ENCODE measurements at regions not wholly inside any gene's neighbourhood (a gene's known extent, or its start where the extent isn't known, plus 50 kb on each side); places are given as distances from the start of the nearest gene placed in this dataset.

- DNase-seq (ENCODE audit: low spot score) (no peak), FAIRE-seq (no peak), ATAC-seq (no peak)
- no peaks in the 10 kb centered on the region for H3K4me1 ChIP-seq (ENCODE audit: insufficient read depth, low read length)
- H3K27ac ChIP-seq (ENCODE audit: extremely low read length, insufficient read depth, low read length): no peak overlapping the region
- H3K27me3 ChIP-seq (ENCODE audit: control insufficient read depth in 1 of 2, insufficient read depth in 2 of 2, low read length in 2 of 2): no peaks in the 10 kb centered on the region
- in situ Hi-C loops (cut with HindIII; ENCODE audit: extremely low pct_ligation_motif_present, low pct_unique_long_range_greater_than_20kb): no loop called here
- H3K9ac ChIP-seq (ENCODE audit: insufficient read depth, low read depth, low read length): no peak overlapping the region
- no peak overlapping the region for H3K4me3 ChIP-seq (replicated peaks in 1 of 3; ENCODE audit: insufficient read depth in 1 of 3, low read depth in 2 of 3, low read length in 3 of 3)
- no peak overlapping the region for H2AFZ ChIP-seq (ENCODE audit: low read length)
- TF ChIP-seq IRF2 (CRISPR knock-in tag; IDR thresholded peaks at IDR 0.05): no peak
- TF ChIP-seq, protein P1, sequence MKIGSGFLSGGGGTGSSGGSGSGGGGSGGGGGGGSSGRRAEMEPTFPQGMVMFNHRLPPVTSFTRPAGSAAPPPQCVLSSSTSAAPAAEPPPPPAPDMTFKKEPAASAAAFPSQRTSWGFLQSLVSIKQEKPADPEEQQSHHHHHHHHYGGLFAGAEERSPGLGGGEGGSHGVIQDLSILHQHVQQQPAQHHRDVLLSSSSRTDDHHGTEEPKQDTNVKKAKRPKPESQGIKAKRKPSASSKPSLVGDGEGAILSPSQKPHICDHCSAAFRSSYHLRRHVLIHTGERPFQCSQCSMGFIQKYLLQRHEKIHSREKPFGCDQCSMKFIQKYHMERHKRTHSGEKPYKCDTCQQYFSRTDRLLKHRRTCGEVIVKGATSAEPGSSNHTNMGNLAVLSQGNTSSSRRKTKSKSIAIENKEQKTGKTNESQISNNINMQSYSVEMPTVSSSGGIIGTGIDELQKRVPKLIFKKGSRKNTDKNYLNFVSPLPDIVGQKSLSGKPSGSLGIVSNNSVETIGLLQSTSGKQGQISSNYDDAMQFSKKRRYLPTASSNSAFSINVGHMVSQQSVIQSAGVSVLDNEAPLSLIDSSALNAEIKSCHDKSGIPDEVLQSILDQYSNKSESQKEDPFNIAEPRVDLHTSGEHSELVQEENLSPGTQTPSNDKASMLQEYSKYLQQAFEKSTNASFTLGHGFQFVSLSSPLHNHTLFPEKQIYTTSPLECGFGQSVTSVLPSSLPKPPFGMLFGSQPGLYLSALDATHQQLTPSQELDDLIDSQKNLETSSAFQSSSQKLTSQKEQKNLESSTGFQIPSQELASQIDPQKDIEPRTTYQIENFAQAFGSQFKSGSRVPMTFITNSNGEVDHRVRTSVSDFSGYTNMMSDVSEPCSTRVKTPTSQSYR (CRISPR knock-in tag; IDR thresholded peaks at IDR 0.05; ENCODE audit: borderline replicate concordance): no peak
- H3K9me3 ChIP-seq (ENCODE audit: low read length): peaks cover 69% of the 10 kb centered on the region
- intact Hi-C loops (cut with micrococcal nuclease; ENCODE audit: unreplicated experiment): no loop called here
- H3K4me2 ChIP-seq (ENCODE audit: low read depth, low read length): no peak overlapping the region
- ChIA-PET POLR2A (no interaction called here), CTCF (ENCODE audit: low intra/inter-chr PET ratio, low total read pairs) (no interaction called here)
- H3K36me3 ChIP-seq (replicated peaks in 1 of 2; ENCODE audit: control insufficient read depth in 1 of 2, insufficient read depth in 2 of 2, low read length in 2 of 2): no peaks in the 10 kb centered on the region
- 3% methylated on average over 1 of the region's 1 CpG for WGBS (ENCODE audit: low lambda C conversion rate)
- H4K20me1 ChIP-seq (ENCODE audit: insufficient read depth, low read length): no peaks in the 10 kb centered on the region
- no peaks in the 10 kb centered on the region for H3K79me2 ChIP-seq (ENCODE audit: insufficient read depth, low read length)
- no TSS peak for BruUV-seq (replicated peaks)
These were observed 1134.1 kb downstream of the EPHA3 start for GRCh38 chr3:90241481-90241880.

DNA sequence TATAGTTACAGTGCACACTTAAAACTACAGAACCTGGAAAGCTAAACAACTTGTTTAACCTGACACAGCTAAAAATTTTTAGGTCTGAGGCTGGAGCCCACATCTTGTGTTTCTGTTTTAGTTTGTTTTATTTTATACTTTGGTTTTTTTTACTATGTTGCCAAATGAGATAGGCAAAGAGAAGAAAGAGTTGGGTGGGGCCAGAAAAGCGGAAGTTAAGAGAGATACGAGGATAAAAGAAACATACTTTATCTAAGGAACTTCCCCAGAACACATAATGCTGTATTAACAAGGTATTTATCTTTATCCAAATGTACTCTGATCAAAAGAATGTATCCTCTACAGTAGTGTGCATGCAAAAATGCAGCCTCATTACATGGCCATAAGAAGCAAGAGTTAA is 1145.7 kb downstream of the EPHA3 start:
- H3K4me2 ChIP-seq (ENCODE audit: low read depth, low read length): no peak overlapping the region
- no peaks in the 10 kb centered on the region for H3K36me3 ChIP-seq (replicated peaks in 1 of 2; ENCODE audit: control insufficient read depth in 1 of 2, insufficient read depth in 2 of 2, low read length in 2 of 2)
- no TSS peak for BruUV-seq (replicated peaks)
- CTCF ChIA-PET (ENCODE audit: low intra/inter-chr PET ratio, low total read pairs): no interaction called here
- intact Hi-C loops (cut with micrococcal nuclease; ENCODE audit: unreplicated experiment) (no loop called here), in situ Hi-C loops (cut with HindIII; ENCODE audit: extremely low pct_ligation_motif_present, low pct_unique_long_range_greater_than_20kb) (no loop called here)
- H3K9ac ChIP-seq (ENCODE audit: insufficient read depth, low read depth, low read length): no peak overlapping the region
- no peaks in the 10 kb centered on the region for H3K27me3 ChIP-seq (ENCODE audit: control insufficient read depth in 1 of 2, insufficient read depth in 2 of 2, low read length in 2 of 2)
- no peak for DNase-seq (ENCODE audit: low spot score)
- H3K9me3 ChIP-seq (ENCODE audit: low read length): peaks cover 46% of the 10 kb centered on the region
- no peaks in the 10 kb centered on the region for H4K20me1 ChIP-seq (ENCODE audit: insufficient read depth, low read length)
- 0% methylated on average over 2 of the region's 2 CpGs for WGBS (ENCODE audit: low lambda C conversion rate)
- ATAC-seq: no peak
- no peaks in the 10 kb centered on the region for H3K4me1 ChIP-seq (ENCODE audit: insufficient read depth, low read length)
- no peak overlapping the region for H3K27ac ChIP-seq (ENCODE audit: extremely low read length, insufficient read depth, low read length)
- no peaks in the 10 kb centered on the region for H3K79me2 ChIP-seq (ENCODE audit: insufficient read depth, low read length)
- FAIRE-seq: no peak
- POLR2A ChIA-PET: no interaction called here
- H3K4me3 ChIP-seq (replicated peaks in 1 of 3; ENCODE audit: insufficient read depth in 1 of 3, low read depth in 2 of 3, low read length in 3 of 3): no peak overlapping the region
- no peak overlapping the region for H2AFZ ChIP-seq (ENCODE audit: low read length)
- TF ChIP-seq ZNF772 (CRISPR knock-in tag; IDR thresholded peaks at IDR 0.05) (no peak), SKI (IDR thresholded peaks at IDR 0.05; ENCODE audit: partially characterized antibody) (no peak), MTF1 (CRISPR knock-in tag; IDR thresholded peaks at IDR 0.05) (no peak), ZNF580 (CRISPR knock-in tag; IDR thresholded peaks at IDR 0.05; ENCODE audit: borderline replicate concordance, low read depth) (no peak), ISL2 (CRISPR knock-in tag; IDR thresholded peaks at IDR 0.05) (no peak), SNRNP70 (IDR thresholded peaks at IDR 0.05; ENCODE audit: low read depth, low read length) (no peak)
- TF ChIP-seq, protein P2, sequence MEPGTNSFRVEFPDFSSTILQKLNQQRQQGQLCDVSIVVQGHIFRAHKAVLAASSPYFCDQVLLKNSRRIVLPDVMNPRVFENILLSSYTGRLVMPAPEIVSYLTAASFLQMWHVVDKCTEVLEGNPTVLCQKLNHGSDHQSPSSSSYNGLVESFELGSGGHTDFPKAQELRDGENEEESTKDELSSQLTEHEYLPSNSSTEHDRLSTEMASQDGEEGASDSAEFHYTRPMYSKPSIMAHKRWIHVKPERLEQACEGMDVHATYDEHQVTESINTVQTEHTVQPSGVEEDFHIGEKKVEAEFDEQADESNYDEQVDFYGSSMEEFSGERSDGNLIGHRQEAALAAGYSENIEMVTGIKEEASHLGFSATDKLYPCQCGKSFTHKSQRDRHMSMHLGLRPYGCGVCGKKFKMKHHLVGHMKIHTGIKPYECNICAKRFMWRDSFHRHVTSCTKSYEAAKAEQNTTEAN (CRISPR knock-in tag; conservative IDR thresholded peaks at IDR 0.05): no peak
- TF ChIP-seq, protein P3, sequence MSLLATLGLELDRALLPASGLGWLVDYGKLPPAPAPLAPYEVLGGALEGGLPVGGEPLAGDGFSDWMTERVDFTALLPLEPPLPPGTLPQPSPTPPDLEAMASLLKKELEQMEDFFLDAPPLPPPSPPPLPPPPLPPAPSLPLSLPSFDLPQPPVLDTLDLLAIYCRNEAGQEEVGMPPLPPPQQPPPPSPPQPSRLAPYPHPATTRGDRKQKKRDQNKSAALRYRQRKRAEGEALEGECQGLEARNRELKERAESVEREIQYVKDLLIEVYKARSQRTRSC (CRISPR knock-in tag; IDR thresholded peaks at IDR 0.05; ENCODE audit: low read depth): no peak
- TF ChIP-seq, protein P4, sequence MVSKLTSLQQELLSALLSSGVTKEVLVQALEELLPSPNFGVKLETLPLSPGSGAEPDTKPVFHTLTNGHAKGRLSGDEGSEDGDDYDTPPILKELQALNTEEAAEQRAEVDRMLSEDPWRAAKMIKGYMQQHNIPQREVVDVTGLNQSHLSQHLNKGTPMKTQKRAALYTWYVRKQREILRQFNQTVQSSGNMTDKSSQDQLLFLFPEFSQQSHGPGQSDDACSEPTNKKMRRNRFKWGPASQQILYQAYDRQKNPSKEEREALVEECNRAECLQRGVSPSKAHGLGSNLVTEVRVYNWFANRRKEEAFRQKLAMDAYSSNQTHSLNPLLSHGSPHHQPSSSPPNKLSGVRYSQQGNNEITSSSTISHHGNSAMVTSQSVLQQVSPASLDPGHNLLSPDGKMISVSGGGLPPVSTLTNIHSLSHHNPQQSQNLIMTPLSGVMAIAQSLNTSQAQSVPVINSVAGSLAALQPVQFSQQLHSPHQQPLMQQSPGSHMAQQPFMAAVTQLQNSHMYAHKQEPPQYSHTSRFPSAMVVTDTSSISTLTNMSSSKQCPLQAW (CRISPR knock-in tag; IDR thresholded peaks at IDR 0.05): no peak
- TF ChIP-seq, protein P5, sequence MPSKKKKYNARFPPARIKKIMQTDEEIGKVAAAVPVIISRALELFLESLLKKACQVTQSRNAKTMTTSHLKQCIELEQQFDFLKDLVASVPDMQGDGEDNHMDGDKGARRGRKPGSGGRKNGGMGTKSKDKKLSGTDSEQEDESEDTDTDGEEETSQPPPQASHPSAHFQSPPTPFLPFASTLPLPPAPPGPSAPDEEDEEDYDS (CRISPR knock-in tag; IDR thresholded peaks at IDR 0.05): no peak

Measured in HepG2 (cell line).